NOMO-1 (cell line): ENCODE measurements at regions not wholly inside any gene's neighbourhood (a gene's known extent, or its start where the extent isn't known, plus 50 kb on each side); places are given as distances from the start of the nearest gene placed in this dataset.
A peak's percentile ranks its signal among the peaks of the same experiment; 100 is the strongest.

ENCODE experiments used
- DNase-seq, 2 experiments: peaks; one replicate each; lab custom pipeline; 2025; ENCODE audit not compliant: unreplicated experiment in 2 of 2; lab: John Stamatoyannopoulos, UW

DNA sequence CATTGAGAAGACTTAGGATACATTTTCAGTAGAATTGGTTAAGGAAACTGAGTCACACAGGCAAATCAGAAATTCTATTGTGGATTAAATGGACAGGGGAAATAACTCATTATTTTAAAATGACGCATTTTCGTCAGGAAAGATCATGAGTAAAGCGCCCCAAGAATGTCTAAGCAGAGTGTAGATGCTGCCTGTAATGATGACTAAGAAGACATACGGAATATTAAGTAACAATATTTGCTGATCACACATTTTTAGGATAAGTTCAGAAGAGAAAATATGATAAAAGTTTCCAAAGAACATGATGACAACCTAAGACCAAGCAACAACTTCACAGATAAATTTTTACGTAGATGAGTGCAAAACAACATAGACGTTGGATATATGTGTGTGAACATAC is 596.3 kb upstream of the TENM3 start:
- no peak for DNase-seq

DNA sequence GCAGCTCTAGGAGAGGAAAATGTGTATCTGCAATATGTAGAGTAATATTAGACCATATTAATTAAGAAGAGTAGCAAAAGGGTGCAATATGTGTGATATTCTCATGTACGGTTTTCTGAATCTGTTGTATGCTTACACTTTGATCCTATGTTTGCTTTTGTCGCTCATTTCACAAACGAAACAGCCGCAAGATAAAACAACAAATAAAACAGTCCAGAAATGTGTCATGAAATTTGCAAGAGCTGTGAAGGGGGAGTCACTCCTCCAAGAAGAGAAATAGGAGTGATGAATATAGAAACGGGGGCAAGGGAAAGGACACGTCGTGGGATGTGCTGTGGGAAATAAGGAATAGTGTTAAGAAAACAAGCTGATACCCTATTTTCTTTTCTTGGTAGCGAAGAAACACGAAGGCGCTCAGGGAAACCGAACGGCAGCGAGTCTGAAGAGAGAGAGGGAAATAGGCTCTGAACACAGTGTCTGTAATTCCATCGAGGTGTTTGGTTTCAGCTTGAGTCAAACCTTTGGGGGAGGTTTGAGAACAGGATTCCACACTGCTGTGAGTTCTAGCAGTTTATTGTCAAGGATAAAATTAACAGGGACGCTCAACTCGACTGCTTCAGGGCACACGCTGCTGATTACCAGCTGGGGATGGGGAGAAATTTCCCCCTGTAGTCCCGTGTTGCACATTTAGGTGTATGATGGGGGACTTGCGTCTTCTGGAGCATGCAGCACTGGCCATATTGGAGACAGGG is 595.6 kb upstream of the TENM3 start:
- no peak for DNase-seq

DNA sequence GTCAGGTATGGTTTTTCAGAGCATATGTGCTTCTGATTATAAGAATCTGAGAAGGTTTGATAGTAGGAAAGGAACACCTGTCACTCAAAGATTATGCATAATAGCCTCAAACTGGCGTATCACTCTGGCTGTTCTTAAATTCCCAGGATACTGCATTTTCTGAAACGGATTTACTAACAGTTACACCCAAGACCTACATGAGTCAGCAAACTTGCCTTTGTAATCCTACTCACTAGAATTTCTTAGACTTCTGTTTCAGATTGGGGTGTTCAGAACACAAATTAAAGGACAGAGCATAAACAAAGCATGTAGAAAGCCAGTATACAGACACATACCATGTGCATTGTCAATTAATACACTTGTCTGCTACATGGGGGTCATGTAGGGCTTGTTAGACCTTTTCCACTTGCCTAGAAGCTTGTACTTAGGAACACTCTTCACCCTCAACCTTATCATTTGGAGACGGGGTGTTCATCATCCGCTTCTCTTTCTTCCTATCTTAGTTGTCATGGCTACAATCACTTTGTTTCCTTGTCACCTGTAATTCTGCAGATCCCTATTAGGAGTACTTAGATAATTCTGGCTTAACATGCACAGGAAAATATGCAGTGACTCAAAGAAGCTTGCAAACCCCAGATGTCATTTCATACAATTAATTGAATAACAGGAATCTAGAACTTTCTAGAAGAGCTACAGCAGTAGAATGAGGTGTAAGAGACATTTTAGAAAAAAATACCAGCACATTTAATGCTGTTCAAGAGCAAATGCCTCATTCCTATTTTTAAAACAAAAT is 593.0 kb upstream of the TENM3 start:
- DNase-seq: no peak

DNA sequence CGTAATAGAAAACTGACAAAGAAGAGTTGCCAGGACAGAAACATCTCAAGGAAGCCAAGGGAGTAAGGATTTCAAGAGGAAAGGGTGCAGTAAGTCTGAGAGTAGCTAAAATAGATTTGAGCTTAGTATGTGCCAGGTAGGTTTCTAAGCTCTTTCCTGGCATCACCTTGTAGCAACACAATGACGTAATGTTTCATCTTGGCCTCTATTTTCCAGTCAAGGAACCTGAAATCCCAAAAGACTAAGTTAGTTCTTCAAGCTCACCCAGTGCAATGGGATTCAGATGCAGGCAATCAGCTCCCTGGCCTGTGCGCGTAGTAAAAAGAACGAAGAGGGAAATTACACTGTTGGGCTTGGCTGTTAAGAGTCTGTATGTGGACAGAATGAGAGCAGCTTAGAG is 586.5 kb upstream of the TENM3 start:
- DNase-seq: no peak

DNA sequence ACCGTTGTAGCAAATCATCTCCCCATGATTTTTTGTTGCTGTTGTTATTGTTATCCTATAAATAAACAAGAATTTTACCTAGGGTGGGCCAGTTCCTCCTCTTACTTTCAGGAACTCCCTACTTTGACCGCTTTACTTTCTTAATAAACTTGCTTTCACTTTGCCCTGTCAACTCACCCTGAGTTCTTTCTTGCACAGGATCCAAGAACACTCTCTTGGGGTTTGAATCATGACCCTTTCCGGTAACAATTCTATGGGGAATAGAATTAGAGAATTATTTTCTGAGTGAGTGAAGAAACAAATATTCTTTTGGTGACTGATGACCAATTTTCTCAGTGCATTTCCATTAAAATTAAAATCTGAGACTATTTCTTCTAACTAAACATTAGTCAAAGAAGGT is 584.0 kb upstream of the TENM3 start:
- no peak for DNase-seq

DNA sequence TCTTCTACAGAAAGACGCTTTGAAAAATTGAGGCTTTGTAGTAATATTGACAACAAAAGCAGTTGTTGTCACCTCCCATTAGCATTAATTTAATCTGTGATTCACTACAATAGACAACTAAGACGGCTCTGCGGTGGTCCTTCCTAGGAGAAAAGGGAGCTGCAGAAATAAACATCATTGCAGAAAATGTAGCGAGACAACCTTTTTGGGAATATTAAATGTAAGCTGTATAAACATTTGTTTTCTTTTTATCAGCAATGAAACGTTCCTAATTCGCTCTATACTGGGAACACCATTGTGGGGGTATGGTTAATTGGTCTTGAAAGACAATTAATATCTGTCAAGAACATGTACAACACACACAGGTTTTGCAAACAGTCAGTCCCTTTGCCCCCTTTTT is 583.3 kb upstream of the TENM3 start:
- DNase-seq: no peak

DNA sequence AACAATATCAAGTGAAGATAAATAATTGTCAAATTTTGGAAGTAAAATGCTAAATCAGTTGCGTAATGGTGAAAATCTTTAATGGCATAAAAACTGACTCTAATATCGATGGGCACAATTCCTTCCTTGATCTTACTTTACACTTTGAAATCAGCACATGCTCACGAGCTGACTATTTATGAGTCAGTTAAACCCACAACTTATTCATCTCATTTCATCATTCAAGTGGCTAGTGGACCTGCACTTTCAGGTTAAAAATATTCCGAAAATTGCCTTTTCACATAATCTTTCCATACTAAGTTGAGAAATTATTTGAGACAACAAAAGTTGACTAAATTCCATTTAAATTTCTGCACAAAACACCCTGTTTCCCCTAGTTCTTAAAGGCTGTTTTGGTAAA is 582.1 kb upstream of the TENM3 start:
- no peak for DNase-seq

DNA sequence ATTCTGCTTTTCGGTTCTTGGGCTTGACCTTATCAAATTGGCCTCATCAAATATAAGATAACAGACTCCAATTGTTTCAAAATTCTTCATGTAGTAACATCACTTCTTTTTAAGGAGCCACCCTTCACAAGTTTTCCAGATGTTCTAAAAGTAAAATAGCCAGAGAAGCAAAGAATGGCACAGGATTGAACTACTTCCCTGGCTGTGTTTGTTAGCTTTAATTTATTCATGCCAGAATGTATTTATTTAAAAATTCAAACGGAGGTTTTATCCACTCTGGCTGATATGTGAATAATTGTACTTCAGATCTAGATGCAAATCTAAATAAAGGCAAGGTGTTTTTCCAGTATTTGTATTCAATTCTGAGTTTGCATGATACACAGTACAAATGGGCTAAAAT is 581.3 kb upstream of the TENM3 start:
- DNase-seq: no peak

DNA sequence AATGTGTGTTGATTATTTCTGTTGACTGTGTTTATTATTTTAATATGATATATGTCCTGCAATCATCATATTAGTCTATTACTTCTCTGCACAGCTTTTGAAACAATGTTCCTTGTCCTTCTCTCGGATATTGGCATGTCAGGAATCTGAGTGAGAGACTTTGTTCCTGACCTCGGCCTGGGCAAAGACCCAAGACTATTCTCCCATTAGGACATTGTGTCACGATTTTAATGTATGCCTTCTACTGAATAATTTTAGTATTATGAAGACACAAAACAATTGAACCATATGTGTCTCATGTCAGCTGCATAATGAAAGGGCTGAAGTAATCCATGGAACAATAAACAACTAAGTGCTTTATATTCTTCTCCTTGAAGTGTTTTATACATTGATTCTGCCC is 580.8 kb upstream of the TENM3 start:
- no peak for DNase-seq

DNA sequence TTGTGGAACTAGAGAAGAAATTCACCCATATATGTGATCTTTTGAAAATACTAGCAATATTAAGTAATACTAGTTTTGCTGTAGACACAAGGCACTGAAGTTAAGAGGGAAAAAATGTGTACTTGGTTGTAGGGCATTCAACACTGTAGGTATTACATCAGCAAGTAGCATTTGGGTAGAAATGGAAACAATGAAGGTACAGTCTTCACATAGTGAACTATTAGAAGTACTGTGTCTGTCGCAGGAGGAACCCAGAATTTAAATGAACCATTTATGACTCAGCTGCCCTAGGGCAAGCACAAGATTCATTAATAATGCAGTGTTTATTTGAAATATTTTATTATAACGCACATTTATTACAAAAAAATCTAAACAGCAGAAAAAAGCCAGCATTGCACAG is 572.7 kb upstream of the TENM3 start:
- DNase-seq: no peak

DNA sequence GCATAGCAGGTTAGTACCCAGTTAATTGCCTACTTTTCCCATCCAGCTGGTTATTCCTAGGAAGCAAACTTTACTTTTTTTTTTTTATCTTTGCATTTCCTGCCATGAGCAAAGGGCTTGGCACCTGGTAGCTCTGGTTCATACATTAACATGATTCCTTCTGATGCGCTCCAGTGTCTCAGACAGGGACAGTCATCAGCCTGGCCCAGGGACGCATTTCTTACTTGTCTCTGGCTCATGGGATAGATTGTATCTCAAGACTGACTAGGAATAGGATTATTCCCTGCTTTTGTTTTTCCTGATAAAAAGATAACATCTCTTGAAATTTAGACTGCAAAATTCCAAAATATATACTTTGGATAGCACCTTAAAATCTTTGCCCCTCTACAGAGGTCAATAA is 571.5 kb upstream of the TENM3 start:
- DNase-seq: no peak

DNA sequence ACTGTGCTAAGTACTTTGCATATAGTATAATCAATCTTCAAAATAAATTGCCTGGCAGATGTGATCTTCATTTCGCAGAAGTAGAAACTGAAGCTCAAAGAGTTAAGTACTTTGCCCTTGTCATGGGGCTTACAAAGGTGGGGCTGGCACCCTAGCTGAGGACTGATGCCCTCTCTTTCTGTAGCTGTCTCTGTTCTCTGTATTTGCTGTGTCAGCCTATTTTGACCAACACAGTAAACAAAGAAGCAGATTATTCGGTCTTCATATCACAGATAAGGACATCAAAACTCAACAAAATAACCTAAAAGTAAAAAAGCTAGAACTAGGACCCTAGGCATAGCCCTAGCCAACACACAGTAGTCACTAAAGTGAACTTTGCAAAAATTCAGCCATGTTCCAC is 570.5 kb upstream of the TENM3 start:
- no peak for DNase-seq

DNA sequence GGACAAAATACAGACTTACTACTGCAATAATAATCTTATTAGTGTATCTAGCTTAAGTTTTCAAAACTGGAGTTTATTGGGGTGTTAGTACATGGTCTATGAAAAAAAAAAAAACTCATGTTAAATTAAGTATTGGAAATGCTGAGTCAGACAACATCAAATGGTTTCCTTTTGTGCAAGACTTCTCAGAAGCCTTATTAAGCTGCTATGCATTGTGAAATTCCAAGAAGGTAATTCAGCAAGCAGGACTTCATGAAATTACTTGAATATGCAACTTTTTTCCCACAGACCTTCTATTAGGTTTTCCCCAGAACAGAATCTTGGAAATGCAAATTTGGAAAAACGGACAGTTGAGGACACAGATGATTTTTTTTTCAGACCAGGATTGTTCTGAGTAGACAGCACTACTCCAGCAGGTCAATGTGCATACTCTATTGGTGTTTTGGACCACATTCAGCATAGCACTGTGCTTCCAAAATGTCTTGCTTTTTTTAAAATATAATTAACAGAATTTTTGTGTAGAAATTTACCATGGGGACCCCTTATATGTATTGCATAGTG is 568.8 kb upstream of the TENM3 start:
- no peak for DNase-seq

DNA sequence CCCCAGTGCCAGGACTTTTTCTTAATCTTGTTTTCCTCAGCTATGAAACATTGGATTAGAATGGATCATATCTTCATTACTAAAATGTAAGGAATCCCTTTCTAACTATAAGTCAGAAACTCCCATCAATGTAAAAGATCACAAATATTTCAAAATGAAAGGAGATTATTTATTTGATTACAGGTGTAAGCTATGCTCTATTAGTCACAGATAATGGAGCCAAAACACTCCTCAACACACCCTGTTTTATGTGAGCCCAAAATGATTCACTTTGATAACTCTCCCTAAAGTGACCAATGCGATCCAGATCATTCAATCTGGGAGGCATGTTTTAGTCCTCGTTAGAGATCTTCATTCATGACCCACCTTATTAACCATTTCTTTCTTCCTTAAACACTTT is 566.7 kb upstream of the TENM3 start:
- DNase-seq: no peak

DNA sequence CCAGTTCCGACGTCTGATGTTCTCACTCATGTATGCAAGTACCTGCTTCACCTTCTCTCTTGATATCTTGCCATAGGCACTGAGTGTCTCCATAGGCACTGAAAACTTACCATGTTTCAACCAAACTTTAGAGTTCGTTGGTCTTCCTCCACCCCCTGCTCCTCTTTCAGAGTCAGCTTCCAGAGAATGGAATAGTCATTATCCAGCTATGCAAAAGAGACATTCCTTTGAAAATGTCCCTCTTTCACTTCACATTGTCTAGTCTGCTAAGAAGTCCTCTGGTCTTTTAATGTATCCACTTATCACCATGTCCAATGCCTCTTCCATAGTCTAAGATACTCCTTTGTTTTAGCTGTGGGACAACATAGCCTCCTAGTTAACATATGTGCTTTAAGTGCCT is 566.0 kb upstream of the TENM3 start:
- DNase-seq: no peak

DNA sequence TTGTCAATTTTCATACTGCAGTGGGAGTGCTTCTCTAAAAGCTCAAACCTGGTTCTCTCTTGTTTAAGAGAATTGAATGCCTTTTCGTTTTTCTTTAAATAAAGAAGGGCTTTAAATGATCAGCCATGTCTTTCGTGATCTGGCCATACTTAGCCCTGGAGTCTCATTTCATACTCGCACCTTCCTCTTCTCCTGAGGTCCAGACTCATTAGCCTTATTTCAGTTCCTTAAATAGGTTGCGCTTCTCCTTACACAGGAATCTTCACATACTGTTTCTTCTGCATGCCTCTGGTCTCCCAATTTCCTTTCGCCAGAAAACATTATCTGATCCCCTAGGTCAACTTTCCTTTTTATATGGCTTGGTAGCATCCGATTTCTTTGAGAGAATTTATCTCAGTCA is 565.6 kb upstream of the TENM3 start:
- peak in 1 of 2 experiments; percentile 35 for DNase-seq

DNA sequence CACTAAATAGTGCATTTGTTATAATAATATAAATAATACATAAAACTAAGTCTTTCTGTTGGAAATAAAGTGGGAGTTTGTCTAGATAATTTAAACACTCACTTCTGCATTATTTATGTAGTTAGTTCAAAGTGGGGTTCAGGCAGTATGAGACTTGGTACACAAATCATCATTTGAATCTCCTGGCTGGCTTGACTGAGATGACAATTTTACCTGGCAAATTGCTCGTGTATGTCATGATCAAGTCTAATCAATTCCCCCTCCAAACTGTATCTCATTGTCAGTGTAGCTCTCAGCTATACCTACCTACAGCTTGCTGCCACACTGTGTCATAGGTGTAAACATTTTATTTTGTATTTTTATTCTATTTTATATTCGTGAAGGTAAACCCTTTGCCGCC is 563.4 kb upstream of the TENM3 start:
- DNase-seq: no peak

DNA sequence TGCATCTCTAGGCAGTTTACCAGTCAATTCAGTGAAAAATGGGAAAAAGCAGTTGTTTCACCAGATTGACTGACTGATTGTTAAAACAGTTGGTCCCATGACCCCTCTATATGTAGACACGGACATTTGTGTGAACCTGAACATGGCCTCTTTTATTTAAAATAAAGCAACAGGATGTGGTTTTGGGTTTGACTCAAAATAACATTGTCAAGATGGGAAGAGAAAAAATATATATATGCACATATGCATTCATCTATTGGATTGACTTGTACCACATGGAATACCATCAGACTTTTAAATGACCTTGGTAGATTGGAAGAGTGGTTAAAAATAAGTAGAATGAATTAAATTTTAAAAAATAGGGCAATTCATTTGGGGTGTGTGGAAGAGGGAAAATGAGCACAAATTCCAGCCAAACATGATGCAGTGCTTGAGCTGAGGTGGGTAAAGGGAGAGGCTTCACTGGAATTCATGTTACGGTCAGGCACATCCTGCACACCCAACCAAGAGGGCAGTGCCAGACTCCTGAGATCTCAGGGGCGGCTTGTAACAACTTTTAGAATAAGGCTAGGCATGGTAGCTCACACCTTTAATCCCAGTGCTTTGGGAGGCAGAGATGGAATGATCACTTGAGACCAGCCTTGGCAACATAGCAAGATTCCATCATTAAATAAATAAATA is 560.7 kb upstream of the TENM3 start:
- DNase-seq: no peak

DNA sequence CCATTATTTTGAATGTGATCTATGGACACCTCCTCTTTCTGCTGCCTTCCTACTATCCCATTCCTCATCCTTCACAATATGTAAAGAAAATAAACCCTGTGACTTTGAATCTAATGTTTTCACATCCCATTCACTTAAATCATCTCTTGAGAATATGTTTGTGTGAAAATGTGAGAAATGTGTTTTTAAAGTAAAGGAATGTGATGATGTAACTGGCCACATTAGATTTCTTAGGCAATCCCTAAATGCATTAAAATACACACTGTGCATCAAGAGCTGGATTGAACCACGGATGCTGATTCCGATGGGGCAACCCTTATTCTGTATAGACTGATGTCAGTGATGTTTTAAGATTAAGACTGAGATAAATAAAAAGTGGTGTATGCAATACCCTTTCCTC is 558.9 kb upstream of the TENM3 start:
- no peak for DNase-seq

DNA sequence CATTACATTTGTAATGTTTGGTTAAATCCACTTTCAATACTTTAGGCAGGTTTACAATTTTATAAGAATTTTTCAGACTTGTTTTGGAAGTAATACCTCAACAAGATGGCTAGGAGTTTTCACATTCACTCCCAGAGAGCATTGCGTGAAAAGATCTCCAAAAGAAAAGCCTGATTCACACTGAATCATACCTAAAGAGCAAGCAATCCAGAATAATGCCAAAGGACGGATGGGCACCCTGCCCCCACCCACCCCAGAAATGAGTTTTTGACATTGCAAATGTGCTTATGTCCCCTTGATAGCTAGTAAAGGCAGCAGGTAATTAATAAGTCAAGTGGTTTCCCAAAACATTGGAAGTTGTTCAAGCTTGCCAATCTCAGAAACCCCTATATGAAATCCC is 557.7 kb upstream of the TENM3 start:
- no peak for DNase-seq

DNA sequence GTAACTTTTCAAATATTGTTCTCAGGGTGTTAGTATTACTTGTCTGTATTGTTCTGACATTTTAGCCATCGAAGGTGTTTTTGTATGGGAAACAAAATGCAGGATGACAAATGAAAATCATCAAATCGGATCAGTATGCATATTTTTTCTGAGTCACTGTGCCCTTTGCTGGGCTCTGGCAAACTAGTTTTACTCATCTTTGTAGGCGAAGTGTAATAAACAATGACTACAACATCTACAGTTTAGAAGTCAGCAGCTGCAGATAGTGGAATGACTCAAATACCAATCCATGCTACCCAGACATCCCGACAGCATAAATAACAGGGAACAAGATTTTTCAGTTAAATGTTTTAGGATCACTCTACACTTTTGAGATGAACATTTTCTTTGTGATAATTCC is 557.3 kb upstream of the TENM3 start:
- no peak for DNase-seq

DNA sequence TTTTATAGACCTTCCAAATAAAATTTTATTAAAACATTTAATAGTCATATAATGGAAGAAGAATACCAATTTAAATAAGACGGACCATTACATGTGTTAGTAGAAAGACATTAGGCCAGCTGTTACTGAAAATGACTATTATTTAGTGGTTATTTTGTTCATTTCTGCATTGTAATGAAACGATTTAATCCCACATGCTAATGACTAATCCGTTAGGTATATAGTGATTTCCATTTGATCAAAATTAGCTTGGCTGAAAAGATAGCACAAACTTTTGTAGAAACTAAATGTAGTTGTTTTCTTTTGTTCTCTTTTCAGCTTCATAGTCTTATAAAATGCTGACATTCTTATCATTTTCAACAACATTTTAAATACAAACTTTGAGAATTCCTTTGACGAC is 556.1 kb upstream of the TENM3 start:
- DNase-seq: no peak
